ENCODE measurements at regions not wholly inside any gene's neighbourhood (a gene's known extent, or its start where the extent isn't known, plus 50 kb on each side); places are given as distances from the start of the nearest gene placed in this dataset.

DNA sequence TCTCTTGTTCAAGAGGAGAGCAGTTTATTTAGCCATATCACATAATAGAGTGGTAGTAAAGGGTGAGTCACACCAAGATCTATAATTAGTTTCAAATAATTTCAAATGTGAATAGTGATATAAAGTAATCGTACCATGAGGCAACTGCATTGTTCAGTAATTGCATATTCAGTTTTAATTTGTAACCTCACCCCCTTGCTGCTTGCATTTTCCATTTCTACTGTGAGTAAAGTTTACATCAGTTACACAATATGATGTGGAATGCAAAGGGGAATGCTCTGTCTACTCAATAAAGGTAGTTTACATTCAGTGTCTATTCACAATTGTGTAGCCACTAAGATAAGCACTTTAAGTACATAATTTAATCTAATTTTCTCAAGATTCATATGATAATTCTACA is 1695.7 kb upstream of the SPRY2 start:
- no peak for TF ChIP-seq POLR2A (IDR thresholded peaks at IDR 0.05)
- TF ChIP-seq, protein P1, sequence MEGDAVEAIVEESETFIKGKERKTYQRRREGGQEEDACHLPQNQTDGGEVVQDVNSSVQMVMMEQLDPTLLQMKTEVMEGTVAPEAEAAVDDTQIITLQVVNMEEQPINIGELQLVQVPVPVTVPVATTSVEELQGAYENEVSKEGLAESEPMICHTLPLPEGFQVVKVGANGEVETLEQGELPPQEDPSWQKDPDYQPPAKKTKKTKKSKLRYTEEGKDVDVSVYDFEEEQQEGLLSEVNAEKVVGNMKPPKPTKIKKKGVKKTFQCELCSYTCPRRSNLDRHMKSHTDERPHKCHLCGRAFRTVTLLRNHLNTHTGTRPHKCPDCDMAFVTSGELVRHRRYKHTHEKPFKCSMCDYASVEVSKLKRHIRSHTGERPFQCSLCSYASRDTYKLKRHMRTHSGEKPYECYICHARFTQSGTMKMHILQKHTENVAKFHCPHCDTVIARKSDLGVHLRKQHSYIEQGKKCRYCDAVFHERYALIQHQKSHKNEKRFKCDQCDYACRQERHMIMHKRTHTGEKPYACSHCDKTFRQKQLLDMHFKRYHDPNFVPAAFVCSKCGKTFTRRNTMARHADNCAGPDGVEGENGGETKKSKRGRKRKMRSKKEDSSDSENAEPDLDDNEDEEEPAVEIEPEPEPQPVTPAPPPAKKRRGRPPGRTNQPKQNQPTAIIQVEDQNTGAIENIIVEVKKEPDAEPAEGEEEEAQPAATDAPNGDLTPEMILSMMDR (IDR thresholded peaks at IDR 0.05) = no peak
- TF ChIP-seq POLR2AphosphoS5 (IDR thresholded peaks at IDR 0.05) = no peak
- no peak for TF ChIP-seq EP300 (IDR thresholded peaks at IDR 0.05)

Measured in sigmoid colon (tissue), 4 donors.